H1 (cell line): ENCODE measurements at regions not wholly inside any gene's neighbourhood (a gene's known extent, or its start where the extent isn't known, plus 50 kb on each side); places are given as distances from the start of the nearest gene placed in this dataset.

Experiments
- CBX8 ChIP-seq: fragments of 300-800, 300-1000 bp; sonication (generic); IDR thresholded peaks from 2 replicates; pipeline ENCODE4 v1.7.1; 2016; ENCODE audit warnings: low read depth, low read length, borderline replicate concordance
- RNF2 ChIP-seq: fragments of 200-900, 300-1000 bp; sonication (generic); IDR thresholded peaks from 2 replicates; pipeline ENCODE4 v1.7.1; 2016; ENCODE audit warnings: borderline replicate concordance, low read depth, mild to moderate bottlenecking, antibody characterized with exemption, low read length; ENCODE audit not compliant: poor library complexity, severe bottlenecking; ENCODE audit errors: missing control alignments
- SIRT6 ChIP-seq: IDR thresholded peaks from one replicate; pipeline ENCODE4 v1.7.1; 2012; ENCODE audit warnings: low read length, inconsistent platforms
- TBP ChIP-seq: IDR thresholded peaks from 2 replicates; pipeline ENCODE4 v1.6.1; 2011; ENCODE audit warnings: low read depth, low read length, improper control_type of control experiment
- TF ChIP-seq, protein P1 (sequence below): fragments of 300-600 bp; sonication (generic); IDR thresholded peaks from 2 replicates; pipeline ENCODE4 v1.7.1; 2012; ENCODE audit warnings: low read length, moderate library complexity, mild to moderate bottlenecking, inconsistent platforms; ENCODE audit not compliant: insufficient replicate concordance

- TF ChIP-seq, protein P1, sequence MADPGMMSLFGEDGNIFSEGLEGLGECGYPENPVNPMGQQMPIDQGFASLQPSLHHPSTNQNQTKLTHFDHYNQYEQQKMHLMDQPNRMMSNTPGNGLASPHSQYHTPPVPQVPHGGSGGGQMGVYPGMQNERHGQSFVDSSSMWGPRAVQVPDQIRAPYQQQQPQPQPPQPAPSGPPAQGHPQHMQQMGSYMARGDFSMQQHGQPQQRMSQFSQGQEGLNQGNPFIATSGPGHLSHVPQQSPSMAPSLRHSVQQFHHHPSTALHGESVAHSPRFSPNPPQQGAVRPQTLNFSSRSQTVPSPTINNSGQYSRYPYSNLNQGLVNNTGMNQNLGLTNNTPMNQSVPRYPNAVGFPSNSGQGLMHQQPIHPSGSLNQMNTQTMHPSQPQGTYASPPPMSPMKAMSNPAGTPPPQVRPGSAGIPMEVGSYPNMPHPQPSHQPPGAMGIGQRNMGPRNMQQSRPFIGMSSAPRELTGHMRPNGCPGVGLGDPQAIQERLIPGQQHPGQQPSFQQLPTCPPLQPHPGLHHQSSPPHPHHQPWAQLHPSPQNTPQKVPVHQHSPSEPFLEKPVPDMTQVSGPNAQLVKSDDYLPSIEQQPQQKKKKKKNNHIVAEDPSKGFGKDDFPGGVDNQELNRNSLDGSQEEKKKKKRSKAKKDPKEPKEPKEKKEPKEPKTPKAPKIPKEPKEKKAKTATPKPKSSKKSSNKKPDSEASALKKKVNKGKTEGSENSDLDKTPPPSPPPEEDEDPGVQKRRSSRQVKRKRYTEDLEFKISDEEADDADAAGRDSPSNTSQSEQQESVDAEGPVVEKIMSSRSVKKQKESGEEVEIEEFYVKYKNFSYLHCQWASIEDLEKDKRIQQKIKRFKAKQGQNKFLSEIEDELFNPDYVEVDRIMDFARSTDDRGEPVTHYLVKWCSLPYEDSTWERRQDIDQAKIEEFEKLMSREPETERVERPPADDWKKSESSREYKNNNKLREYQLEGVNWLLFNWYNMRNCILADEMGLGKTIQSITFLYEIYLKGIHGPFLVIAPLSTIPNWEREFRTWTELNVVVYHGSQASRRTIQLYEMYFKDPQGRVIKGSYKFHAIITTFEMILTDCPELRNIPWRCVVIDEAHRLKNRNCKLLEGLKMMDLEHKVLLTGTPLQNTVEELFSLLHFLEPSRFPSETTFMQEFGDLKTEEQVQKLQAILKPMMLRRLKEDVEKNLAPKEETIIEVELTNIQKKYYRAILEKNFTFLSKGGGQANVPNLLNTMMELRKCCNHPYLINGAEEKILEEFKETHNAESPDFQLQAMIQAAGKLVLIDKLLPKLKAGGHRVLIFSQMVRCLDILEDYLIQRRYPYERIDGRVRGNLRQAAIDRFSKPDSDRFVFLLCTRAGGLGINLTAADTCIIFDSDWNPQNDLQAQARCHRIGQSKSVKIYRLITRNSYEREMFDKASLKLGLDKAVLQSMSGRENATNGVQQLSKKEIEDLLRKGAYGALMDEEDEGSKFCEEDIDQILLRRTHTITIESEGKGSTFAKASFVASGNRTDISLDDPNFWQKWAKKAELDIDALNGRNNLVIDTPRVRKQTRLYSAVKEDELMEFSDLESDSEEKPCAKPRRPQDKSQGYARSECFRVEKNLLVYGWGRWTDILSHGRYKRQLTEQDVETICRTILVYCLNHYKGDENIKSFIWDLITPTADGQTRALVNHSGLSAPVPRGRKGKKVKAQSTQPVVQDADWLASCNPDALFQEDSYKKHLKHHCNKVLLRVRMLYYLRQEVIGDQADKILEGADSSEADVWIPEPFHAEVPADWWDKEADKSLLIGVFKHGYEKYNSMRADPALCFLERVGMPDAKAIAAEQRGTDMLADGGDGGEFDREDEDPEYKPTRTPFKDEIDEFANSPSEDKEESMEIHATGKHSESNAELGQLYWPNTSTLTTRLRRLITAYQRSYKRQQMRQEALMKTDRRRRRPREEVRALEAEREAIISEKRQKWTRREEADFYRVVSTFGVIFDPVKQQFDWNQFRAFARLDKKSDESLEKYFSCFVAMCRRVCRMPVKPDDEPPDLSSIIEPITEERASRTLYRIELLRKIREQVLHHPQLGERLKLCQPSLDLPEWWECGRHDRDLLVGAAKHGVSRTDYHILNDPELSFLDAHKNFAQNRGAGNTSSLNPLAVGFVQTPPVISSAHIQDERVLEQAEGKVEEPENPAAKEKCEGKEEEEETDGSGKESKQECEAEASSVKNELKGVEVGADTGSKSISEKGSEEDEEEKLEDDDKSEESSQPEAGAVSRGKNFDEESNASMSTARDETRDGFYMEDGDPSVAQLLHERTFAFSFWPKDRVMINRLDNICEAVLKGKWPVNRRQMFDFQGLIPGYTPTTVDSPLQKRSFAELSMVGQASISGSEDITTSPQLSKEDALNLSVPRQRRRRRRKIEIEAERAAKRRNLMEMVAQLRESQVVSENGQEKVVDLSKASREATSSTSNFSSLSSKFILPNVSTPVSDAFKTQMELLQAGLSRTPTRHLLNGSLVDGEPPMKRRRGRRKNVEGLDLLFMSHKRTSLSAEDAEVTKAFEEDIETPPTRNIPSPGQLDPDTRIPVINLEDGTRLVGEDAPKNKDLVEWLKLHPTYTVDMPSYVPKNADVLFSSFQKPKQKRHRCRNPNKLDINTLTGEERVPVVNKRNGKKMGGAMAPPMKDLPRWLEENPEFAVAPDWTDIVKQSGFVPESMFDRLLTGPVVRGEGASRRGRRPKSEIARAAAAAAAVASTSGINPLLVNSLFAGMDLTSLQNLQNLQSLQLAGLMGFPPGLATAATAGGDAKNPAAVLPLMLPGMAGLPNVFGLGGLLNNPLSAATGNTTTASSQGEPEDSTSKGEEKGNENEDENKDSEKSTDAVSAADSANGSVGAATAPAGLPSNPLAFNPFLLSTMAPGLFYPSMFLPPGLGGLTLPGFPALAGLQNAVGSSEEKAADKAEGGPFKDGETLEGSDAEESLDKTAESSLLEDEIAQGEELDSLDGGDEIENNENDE = no peak
- TF ChIP-seq TBP = no peak
- TF ChIP-seq SIRT6 = no peak
- TF ChIP-seq CBX8 = no peak
- no peak for TF ChIP-seq RNF2
Observed at GRCh38 chr18:22745966-22746365, 187.2 kb upstream of the RBBP8 start (continued).
